ENCODE measurements at regions not wholly inside any gene's neighbourhood (a gene's known extent, or its start where the extent isn't known, plus 50 kb on each side); places are given as distances from the start of the nearest gene placed in this dataset.

GRCh38 chr17:55584055-55584685 lies 72.9 kb upstream of the SMIM36 start:
- intact Hi-C loops (cut with micrococcal nuclease): no loop called here

- intact Hi-C loops (cut with micrococcal nuclease): no loop called here
These were observed 71.6 kb upstream of the SMIM36 start for GRCh38 chr17:55582897-55583296.

DNA sequence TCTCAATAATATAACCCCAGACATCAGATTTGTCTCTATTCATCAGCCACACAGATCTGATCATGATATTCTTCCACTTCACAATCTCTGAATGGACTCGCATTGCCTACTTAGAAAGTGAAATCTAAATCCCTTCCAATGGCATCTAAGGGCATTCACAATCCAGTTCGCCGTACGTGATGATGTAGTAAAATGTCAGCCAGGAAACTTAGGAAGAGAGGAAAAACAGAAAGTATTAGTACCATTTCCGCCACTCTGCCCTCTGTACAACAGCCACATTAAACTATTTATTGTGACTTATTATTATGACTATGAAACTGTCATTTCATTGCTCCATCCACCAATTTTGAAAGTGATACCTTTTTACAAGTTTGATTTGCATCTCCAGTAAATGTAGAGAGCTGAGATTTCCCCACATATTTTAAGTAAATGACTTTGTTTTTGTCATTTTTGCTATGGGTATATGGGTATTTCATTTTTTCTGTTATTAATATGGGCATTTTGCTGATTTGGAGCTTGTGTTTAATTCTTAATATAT lies 69.4 kb upstream of the SMIM36 start:
- intact Hi-C loops (cut with micrococcal nuclease): no loop called here

DNA sequence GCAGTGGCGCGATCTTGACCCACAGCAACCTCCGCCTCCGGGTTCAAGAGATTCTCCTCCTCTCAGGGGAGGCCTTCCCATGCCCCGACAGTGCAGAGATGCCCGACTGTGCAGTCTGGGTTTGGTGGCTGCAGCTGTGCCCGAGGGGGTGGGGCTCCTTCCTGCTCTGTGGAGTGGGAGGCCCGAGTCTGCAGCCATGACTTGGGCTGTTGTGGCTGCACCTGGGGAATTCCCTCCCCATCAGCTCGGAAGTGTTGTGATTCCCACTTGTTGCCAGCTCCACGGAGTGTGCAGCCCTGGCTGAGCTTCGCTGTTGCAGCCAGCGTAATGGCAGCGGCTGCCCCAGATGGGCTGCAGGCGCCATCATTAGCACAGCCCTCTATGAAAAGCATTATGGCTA lies 66.4 kb upstream of the SMIM36 start:
- intact Hi-C loops (cut with micrococcal nuclease): no loop called here

GRCh38 chr17:55576996-55577586 lies 65.8 kb upstream of the SMIM36 start:
- intact Hi-C loops (cut with micrococcal nuclease): no loop called here

GRCh38 chr17:55576237-55576995 lies 65.2 kb upstream of the SMIM36 start:
- intact Hi-C loops (cut with micrococcal nuclease): no loop called here

DNA sequence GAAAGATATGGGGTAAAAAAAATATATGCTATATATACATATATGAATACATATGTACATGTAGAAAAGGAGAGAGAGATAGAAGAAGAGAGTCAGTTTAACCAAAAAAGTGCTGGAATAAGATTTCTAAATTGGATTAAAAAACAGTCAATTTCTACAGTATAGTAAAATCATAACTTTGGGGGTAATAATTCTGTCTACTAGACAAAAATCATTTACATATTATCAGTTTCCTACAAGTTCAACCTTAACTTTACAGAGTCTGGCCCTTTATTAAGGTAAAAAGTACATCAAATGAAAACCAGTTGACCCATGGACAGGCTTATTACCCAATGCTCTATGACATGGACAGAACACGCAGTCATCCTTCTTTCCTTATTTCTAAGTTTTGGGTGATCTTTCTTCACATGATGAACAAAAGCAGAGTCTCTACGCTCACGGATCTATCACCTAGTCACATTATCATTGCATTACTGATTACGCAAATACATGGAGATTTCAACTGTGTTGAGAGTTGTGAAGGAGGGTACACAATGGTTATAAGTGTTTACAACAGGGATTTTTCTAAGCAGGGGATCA lies 63.9 kb upstream of the SMIM36 start:
- intact Hi-C loops (cut with micrococcal nuclease): no loop called here

GRCh38 chr17:55572599-55572998 lies 61.3 kb upstream of the SMIM36 start:
- intact Hi-C loops (cut with micrococcal nuclease): no loop called here

DNA sequence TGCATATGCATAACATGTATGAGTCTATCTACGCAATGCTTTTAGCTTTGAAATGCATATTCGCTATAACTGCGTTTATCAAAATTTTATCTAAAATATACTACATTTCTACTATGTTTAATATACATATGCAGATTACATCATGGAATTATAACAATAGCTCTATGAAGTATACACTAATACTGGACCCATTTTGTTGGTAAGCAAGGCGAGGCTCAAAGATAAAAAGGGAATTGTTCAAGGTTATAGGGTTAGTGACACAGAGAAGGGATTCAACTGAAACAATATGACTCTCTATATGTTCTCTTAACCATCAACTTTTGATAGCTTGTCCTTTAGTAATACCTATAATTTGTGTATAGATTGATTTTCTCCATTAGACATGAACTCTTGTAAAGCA lies 60.9 kb upstream of the SMIM36 start:
- intact Hi-C loops (cut with micrococcal nuclease): no loop called here

DNA sequence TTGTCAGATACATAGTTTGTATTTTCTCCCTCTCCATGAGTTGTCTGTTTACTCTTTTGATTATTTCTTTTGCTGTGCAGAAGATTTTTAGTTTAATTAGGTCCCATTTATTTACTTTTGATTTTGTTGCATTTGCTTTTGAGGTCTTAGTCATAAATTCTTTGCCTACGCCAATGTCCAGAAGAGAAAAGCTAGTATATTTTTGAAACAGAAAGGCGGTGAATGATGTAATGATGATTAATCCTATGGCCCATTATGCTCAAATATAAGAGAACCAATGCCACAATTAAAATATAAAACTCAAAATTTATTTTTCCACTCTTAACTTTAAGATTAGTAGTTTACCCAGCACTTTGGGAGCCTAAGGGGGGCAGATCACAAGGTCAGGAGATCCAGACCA lies 59.8 kb upstream of the SMIM36 start:
- intact Hi-C loops (cut with micrococcal nuclease): no loop called here

- intact Hi-C loops (cut with micrococcal nuclease): no loop called here
These were observed 59.1 kb upstream of the SMIM36 start for GRCh38 chr17:55570391-55570790.

GRCh38 chr17:55567240-55568214 lies 56.3 kb upstream of the SMIM36 start:
- intact Hi-C loops (cut with micrococcal nuclease): no loop called here

GRCh38 chr17:55564081-55564480 lies 52.8 kb upstream of the SMIM36 start:
- intact Hi-C loops (cut with micrococcal nuclease): no loop called here

- intact Hi-C loops (cut with micrococcal nuclease): no loop called here
These were observed 52.1 kb upstream of the SMIM36 start for GRCh38 chr17:55563363-55563762.

GRCh38 chr17:55561973-55562495 lies 50.8 kb upstream of the SMIM36 start:
- intact Hi-C loops (cut with micrococcal nuclease): no loop called here

- intact Hi-C loops (cut with micrococcal nuclease): no loop called here
These were observed 50.2 kb upstream of the SMIM36 start for GRCh38 chr17:55561316-55561972.
